IMR-90 (cell line): ENCODE measurements at regions not wholly inside any gene's neighbourhood (a gene's known extent, or its start where the extent isn't known, plus 50 kb on each side); places are given as distances from the start of the nearest gene placed in this dataset.

Experiments
- CHD1 ChIP-seq: IDR thresholded peaks from 2 replicates; pipeline ENCODE4 v1.6.1; 2012; ENCODE audit warnings: low read depth, low read length, improper control_type of control experiment
- CTCF ChIP-seq: conservative IDR thresholded peaks from 2 replicates; pipeline ENCODE4 v1.5.1; 2012; ENCODE audit warnings: mild to moderate bottlenecking, low read depth, low read length, improper control_type of control experiment
- MXI1 ChIP-seq: IDR thresholded peaks from 2 replicates; pipeline ENCODE4 v1.6.1; 2012; ENCODE audit warnings: low read depth, mild to moderate bottlenecking, low read length, moderate library complexity, borderline replicate concordance
- POLR2A ChIP-seq: IDR thresholded peaks from 2 replicates; pipeline ENCODE4 v1.6.1; 2012; ENCODE audit warnings: mild to moderate bottlenecking, low read depth, low read length

- no peak for TF ChIP-seq CTCF
- no peak for TF ChIP-seq MXI1
- no peak for TF ChIP-seq POLR2A
- no peak for TF ChIP-seq CHD1
Measured at GRCh38 chr20:48374991-48375595, 452.7 kb downstream of the PREX1 start.
